Hepatocyte (in vitro differentiated cells): ENCODE measurements at regions not wholly inside any gene's neighbourhood (a gene's known extent, or its start where the extent isn't known, plus 50 kb on each side); places are given as distances from the start of the nearest gene placed in this dataset.

Experiments used
- CTCF ChIP-seq: fragments of 200-600 bp; sonication (generic); IDR thresholded peaks from 2 replicates; pipeline ENCODE4 v1.5.1; 2016; ENCODE audit warnings: antibody characterized with exemption, mild to moderate bottlenecking; ENCODE audit not compliant: poor library complexity
- EZH2 ChIP-seq: fragments of 200-600 bp; sonication (generic); IDR thresholded peaks from 2 replicates; pipeline ENCODE4 v1.6.1; 2016; ENCODE audit warnings: antibody characterized with exemption, mild to moderate bottlenecking, borderline replicate concordance
- EZH2phosphoT487 ChIP-seq: fragments of 200-600 bp; sonication (generic); IDR thresholded peaks from one replicate; pipeline ENCODE4 v1.6.1; 2018; ENCODE audit warnings: antibody characterized with exemption, mild to moderate bottlenecking, low read depth, moderate library complexity; ENCODE audit not compliant: unreplicated experiment, severe bottlenecking

- TF ChIP-seq CTCF (no peak), EZH2 (no peak), EZH2phosphoT487 (no peak)
Observed at GRCh38 chr21:16590641-16591292, 861.0 kb downstream of the USP25 start.
